Osteocyte (in vitro differentiated cells): ENCODE measurements at regions not wholly inside any gene's neighbourhood (a gene's known extent, or its start where the extent isn't known, plus 50 kb on each side); places are given as distances from the start of the nearest gene placed in this dataset.
A peak's percentile ranks its signal among the peaks of the same experiment; 100 is the strongest.

Experiments used
- DNase-seq: peaks from one replicate; pipeline ENCODE4 v3.0.0; 2021; ENCODE audit warnings: mixed read lengths; ENCODE audit not compliant: unreplicated experiment; ENCODE audit errors: extremely low spot score
- H3K27ac Mint-ChIP-seq: one replicate; pipeline ENCODE4 v1.8.0; 2021; ENCODE audit warnings: mild to moderate bottlenecking, mixed read lengths; ENCODE audit not compliant: unreplicated experiment
- H3K27me3 Mint-ChIP-seq: one replicate; pipeline ENCODE4 v1.8.0; 2021; ENCODE audit warnings: mixed read lengths; ENCODE audit not compliant: unreplicated experiment
- H3K36me3 Mint-ChIP-seq: one replicate; pipeline ENCODE4 v1.8.0; 2021; ENCODE audit warnings: mixed read lengths; ENCODE audit not compliant: unreplicated experiment
- H3K4me1 Mint-ChIP-seq: one replicate; pipeline ENCODE4 v1.8.0; 2021; ENCODE audit warnings: mixed read lengths; ENCODE audit not compliant: unreplicated experiment
- H3K4me3 Mint-ChIP-seq: one replicate; pipeline ENCODE4 v1.8.0; 2021; ENCODE audit warnings: mild to moderate bottlenecking, moderate library complexity, mixed read lengths; ENCODE audit not compliant: unreplicated experiment
- H3K9me3 Mint-ChIP-seq: one replicate; pipeline ENCODE4 v1.8.0; 2021; ENCODE audit warnings: mixed read lengths; ENCODE audit not compliant: unreplicated experiment
- TF ChIP-seq, protein P1 (sequence below): fragments of 200-600 bp; sonication (generic); IDR thresholded peaks from 2 replicates; pipeline ENCODE4 v1.5.0; 2021; ENCODE audit warnings: antibody characterized with exemption, mild to moderate bottlenecking, moderate library complexity

DNA sequence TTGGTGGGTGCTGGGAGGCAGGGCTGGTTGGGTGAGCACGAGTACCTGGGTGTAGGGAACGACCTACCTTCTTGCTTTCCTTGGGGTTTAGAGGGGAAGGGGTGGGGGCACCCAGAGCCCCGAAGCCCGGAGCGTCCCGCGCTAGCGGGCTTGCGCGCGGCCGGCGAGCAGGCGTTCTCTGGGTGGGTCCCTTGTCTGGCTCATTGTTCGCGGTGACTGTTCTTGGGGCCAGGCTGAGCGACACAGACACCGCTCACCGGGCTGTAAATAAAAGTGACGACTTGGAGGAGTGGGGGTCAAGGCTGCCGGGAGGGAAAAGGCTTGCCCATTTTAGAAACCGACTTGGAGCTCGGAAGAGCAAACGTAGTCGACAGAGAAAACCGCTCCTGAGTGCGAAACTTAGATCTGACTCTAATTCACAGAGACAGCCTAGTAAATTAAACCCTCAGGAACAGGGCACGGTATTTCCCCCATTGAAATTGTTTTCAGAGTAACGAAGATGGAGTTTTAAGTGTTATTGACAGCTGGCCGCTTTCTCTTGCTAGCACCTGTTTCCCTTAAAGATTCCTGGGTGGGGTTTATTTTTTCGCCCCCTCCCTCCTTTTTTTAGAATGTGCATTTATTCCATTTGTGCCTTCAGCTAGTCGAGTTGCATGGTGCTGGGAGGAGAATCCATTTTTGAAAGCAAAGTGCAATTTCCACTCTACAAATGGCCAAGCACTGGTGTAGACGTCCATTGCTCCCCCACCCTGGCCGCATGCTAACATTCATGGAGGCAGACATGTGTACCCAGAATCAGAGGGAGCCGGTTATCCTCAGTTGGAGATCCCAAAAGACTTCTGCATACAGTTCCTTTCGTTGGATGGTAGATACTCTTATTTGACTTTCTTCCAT lies 532.1 kb upstream of the SEMA6D start:
- no peak overlapping the region for H3K27ac Mint-ChIP-seq
- DNase-seq = no peak
- H3K36me3 Mint-ChIP-seq = no peaks in the 10 kb centered on the region
- H3K4me1 Mint-ChIP-seq = peaks cover 12% of the 10 kb centered on the region
- peaks cover 73% of the 10 kb centered on the region for H3K27me3 Mint-ChIP-seq
- peak overlapping the region; percentile 75 for H3K4me3 Mint-ChIP-seq
- TF ChIP-seq, protein P1, sequence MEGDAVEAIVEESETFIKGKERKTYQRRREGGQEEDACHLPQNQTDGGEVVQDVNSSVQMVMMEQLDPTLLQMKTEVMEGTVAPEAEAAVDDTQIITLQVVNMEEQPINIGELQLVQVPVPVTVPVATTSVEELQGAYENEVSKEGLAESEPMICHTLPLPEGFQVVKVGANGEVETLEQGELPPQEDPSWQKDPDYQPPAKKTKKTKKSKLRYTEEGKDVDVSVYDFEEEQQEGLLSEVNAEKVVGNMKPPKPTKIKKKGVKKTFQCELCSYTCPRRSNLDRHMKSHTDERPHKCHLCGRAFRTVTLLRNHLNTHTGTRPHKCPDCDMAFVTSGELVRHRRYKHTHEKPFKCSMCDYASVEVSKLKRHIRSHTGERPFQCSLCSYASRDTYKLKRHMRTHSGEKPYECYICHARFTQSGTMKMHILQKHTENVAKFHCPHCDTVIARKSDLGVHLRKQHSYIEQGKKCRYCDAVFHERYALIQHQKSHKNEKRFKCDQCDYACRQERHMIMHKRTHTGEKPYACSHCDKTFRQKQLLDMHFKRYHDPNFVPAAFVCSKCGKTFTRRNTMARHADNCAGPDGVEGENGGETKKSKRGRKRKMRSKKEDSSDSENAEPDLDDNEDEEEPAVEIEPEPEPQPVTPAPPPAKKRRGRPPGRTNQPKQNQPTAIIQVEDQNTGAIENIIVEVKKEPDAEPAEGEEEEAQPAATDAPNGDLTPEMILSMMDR = no peak
- no peaks in the 10 kb centered on the region for H3K9me3 Mint-ChIP-seq

DNA sequence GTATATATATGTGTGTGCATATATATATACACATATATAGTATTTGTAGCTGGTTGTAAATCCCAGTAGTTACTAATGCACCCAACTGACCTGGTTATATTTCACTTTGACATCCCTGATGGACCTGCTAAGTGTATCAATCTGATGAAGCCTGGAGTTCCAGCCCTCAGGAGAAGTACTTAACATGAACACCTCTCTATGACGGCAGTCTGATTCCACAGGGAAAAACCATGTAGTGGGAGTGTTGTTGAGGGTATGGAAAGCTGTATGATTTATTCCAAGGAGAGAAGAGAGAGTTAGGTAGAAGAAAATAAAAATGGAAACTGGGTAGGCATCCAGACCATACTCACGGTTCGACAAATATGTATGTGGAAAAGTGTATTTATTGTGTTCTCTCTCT lies 531.2 kb upstream of the SEMA6D start:
- H3K4me1 Mint-ChIP-seq = peaks cover 12% of the 10 kb centered on the region
- peaks cover 76% of the 10 kb centered on the region for H3K27me3 Mint-ChIP-seq
- TF ChIP-seq, protein P1 = no peak
- no peak overlapping the region for H3K27ac Mint-ChIP-seq
- H3K36me3 Mint-ChIP-seq = no peaks in the 10 kb centered on the region
- no peak for DNase-seq
- H3K9me3 Mint-ChIP-seq = no peaks in the 10 kb centered on the region
- no peak overlapping the region for H3K4me3 Mint-ChIP-seq

DNA sequence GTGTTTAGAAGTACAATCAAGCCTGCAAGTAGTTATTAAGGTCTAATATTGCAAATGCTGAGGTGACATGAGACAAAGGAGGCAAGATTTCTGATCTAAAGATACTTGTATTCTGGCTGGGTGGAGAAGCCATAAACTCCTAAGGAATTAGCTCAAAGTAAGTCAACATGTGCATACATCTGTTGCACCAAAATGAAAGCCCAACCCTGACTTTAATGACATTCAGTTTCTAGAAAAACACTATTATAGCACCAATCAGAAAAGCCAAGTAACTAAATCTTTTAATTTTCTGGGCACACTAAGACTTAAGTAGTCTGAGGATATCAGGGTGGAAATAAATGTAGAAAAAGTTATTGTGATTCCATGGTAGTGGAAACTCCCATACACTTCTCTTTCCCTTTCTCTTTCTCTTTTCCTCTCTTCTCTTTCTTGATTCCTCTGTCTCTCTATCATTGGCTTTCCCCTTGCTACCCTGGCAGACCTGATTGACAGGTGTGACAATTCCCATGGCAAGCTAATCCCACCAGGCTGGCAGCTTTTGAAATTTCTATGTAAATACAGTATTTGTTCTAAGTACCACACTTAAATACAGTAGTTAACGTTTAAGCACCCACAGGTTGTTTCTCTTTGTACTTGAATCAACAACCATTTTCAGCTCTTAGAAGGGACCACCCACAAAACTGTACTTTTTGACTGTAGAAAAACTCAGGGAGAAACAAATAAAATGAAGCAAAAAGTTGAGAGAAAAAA lies 528.4 kb upstream of the SEMA6D start:
- DNase-seq = no peak
- Mint-ChIP-seq H3K27me3 (peaks cover 63% of the 10 kb centered on the region), H3K9me3 (no peaks in the 10 kb centered on the region)

DNA sequence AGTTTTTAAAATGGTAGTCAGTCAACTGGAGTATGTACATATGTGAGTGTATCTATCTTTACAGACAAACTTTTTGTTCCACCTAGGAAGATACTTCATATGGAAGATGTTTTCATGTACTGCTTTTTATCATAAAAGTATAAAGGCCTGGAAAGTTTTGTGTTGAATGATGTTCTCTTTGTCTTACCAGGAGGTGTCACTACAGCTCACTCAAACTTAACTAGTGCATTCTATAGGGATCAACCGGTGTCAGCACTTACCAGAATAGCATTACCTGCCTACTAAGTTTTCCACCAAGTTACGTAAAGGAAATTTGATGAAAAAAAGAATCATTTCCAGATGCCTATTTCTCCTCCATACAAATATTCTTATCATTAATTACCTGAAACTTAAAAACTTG lies 522.6 kb upstream of the SEMA6D start:
- Mint-ChIP-seq H3K9me3 (no peaks in the 10 kb centered on the region), H3K27ac (no peak overlapping the region), H3K36me3 (no peaks in the 10 kb centered on the region), H3K27me3 (peaks cover 38% of the 10 kb centered on the region), H3K4me1 (peaks cover 2% of the 10 kb centered on the region), H3K4me3 (no peak overlapping the region)
- TF ChIP-seq, protein P1 = peak; percentile 54
- no peak for DNase-seq

More for the DNA sequence above, 528.4 kb upstream of the SEMA6D start:
- Mint-ChIP-seq H3K4me3 (no peak overlapping the region), H3K27ac (no peak overlapping the region), H3K4me1 (peaks cover 9% of the 10 kb centered on the region), H3K36me3 (no peaks in the 10 kb centered on the region)
- TF ChIP-seq, protein P1 = no peak

DNA sequence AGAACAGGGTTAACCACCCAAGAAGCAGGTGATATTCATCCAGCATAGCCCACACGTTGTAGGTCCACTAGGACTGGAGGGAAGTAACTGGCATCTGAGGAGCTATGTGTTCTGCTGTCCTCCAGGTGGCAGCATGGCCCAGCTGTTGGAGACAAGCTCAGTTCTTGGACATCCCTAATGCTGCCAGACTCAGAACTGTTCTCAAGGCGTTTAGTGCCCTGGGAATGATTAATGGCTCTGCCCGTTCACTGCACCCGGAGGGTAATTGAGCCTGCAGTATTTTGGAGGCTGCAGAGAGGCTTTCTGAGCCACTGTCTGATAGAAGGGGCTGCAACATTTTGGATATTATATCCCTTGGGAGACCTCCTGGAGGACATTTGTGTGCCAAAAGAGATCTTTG lies 521.3 kb upstream of the SEMA6D start:
- H3K4me3 Mint-ChIP-seq = no peak overlapping the region
- H3K4me1 Mint-ChIP-seq = peaks cover 2% of the 10 kb centered on the region
- TF ChIP-seq, protein P1 = peak; percentile 87
- peaks cover 35% of the 10 kb centered on the region for H3K27me3 Mint-ChIP-seq
- H3K9me3 Mint-ChIP-seq = no peaks in the 10 kb centered on the region
- DNase-seq = peak; percentile 90
- H3K36me3 Mint-ChIP-seq = no peaks in the 10 kb centered on the region
- no peak overlapping the region for H3K27ac Mint-ChIP-seq
